Smooth muscle cell (in vitro differentiated cells): ENCODE measurements at regions not wholly inside any gene's neighbourhood (a gene's known extent, or its start where the extent isn't known, plus 50 kb on each side); places are given as distances from the start of the nearest gene placed in this dataset.
"Not testable (repeated sequence)": the region's sequence is repeated elsewhere in the genome, so short reads cannot be mapped to it uniquely, and the experiment has no call there.

Experiments
- DNase-seq: peaks from one replicate; lab custom pipeline; 2025; ENCODE audit not compliant: unreplicated experiment; lab: John Stamatoyannopoulos, UW
- H2AFZ ChIP-seq: fragments of 200-600 bp; sonication (generic); 2 replicates; pipeline ENCODE4 v1.6.0; 2016; ENCODE audit warnings: antibody characterized with exemption, low read depth, mild to moderate bottlenecking
- H3F3A ChIP-seq: fragments of 200-600 bp; sonication (generic); 2 replicates; pipeline ENCODE4 v1.6.0; 2017; ENCODE audit warnings: antibody characterized with exemption, low read depth
- H3K27ac ChIP-seq: fragments of 200-600 bp; sonication (generic); 2 replicates; pipeline ENCODE4 v1.5.1; 2016; ENCODE audit warnings: low read depth, mild to moderate bottlenecking
- H3K27me3 ChIP-seq: fragments of 200-600 bp; sonication (generic); 2 replicates; pipeline ENCODE4 v1.6.1; 2016; ENCODE audit warnings: low read depth, mild to moderate bottlenecking
- H3K36me3 ChIP-seq: fragments of 200-600 bp; sonication (generic); 2 replicates; pipeline ENCODE4 v1.5.1; 2016; ENCODE audit warnings: low read depth
- H3K4me1 ChIP-seq: fragments of 200-600 bp; sonication (generic); 2 replicates; pipeline ENCODE4 v1.5.1; 2016; ENCODE audit warnings: low read depth
- H3K4me2 ChIP-seq: fragments of 200-600 bp; sonication (generic); 2 replicates; pipeline ENCODE4 v1.6.0; 2016; ENCODE audit warnings: mild to moderate bottlenecking
- H3K4me3 ChIP-seq: fragments of 200-600 bp; sonication (generic); 2 replicates; pipeline ENCODE4 v1.5.1; 2016; ENCODE audit warnings: mild to moderate bottlenecking
- H3K79me2 ChIP-seq: fragments of 200-600 bp; sonication (generic); 2 replicates; pipeline ENCODE4 v1.6.0; 2016; ENCODE audit warnings: low read depth, mild to moderate bottlenecking
- H3K9ac ChIP-seq: fragments of 200-600 bp; sonication (generic); 2 replicates; pipeline ENCODE4 v1.6.0; 2016; ENCODE audit warnings: low read depth
- H3K9me3 ChIP-seq: fragments of 200-600 bp; sonication (generic); replicated peaks from 2 replicates; pipeline ENCODE4 v1.5.1; 2016; ENCODE audit warnings: low read depth
- H4K20me1 ChIP-seq: fragments of 200-600 bp; sonication (generic); 2 replicates; pipeline ENCODE4 v1.6.0; 2016; ENCODE audit warnings: low read depth
- CTCF ChIP-seq: fragments of 200-600 bp; sonication (generic); IDR thresholded peaks from 2 replicates; pipeline ENCODE4 v1.5.1; 2017; ENCODE audit warnings: borderline replicate concordance, mild to moderate bottlenecking, antibody characterized with exemption; ENCODE audit not compliant: insufficient read depth, poor library complexity, severe bottlenecking
- WGBS: methylation state at CpG from one replicate; pipeline ENCODE4 v1.1.7; 2016; ENCODE audit warnings: low lambda C conversion rate; 5-methylcytosine and 5-hydroxymethylcytosine counted together

GRCh38 chr5:33129309-33129708 lies 311.5 kb upstream of the TARS1 start:
- no peak for DNase-seq
- Histone ChIP-seq H3K4me3 (no peak overlapping the region), H3F3A (no peaks in the 10 kb centered on the region), H3K9ac (no peak overlapping the region), H3K4me2 (no peak overlapping the region), H2AFZ (no peak overlapping the region), H3K9me3 (peaks cover 7% of the 10 kb centered on the region), H3K27ac (no peak overlapping the region), H3K4me1 (no peaks in the 10 kb centered on the region), H3K79me2 (no peaks in the 10 kb centered on the region), H3K27me3 (no peaks in the 10 kb centered on the region), H3K36me3 (no peaks in the 10 kb centered on the region), H4K20me1 (no peaks in the 10 kb centered on the region)
- TF ChIP-seq CTCF: no peak
- WGBS: 43% methylated on average over 2 of the region's 2 CpGs

- Histone ChIP-seq H3K9me3 (peaks cover 6% of the 10 kb centered on the region), H4K20me1 (no peaks in the 10 kb centered on the region), H3K79me2 (no peaks in the 10 kb centered on the region), H3K4me2 (no peak overlapping the region), H3K27me3 (no peaks in the 10 kb centered on the region), H3K4me3 (no peak overlapping the region), H3K9ac (no peak overlapping the region), H2AFZ (no peak overlapping the region), H3K36me3 (no peaks in the 10 kb centered on the region), H3K27ac (no peak overlapping the region), H3F3A (no peaks in the 10 kb centered on the region), H3K4me1 (no peaks in the 10 kb centered on the region)
- no peak for DNase-seq
- 80% methylated on average over 1 of the region's 1 CpG for WGBS
- no peak for TF ChIP-seq CTCF
These were observed 304.0 kb upstream of the TARS1 start for GRCh38 chr5:33136785-33137184.

- H3K9ac ChIP-seq, H3K4me1 ChIP-seq, H3K27me3 ChIP-seq, H4K20me1 ChIP-seq, H3K36me3 ChIP-seq, H2AFZ ChIP-seq, H3K27ac ChIP-seq, DNase-seq, H3K4me3 ChIP-seq, H3K4me2 ChIP-seq, H3F3A ChIP-seq, H3K9me3 ChIP-seq, H3K79me2 ChIP-seq: not testable (repeated sequence)
- 81% methylated on average over 3 of the region's 4 CpGs for WGBS
These were observed 302.6 kb upstream of the TARS1 start for GRCh38 chr5:33138145-33138544.

- H3K4me2 ChIP-seq: no peak overlapping the region
- TF ChIP-seq CTCF: no peak
- no peaks in the 10 kb centered on the region for H4K20me1 ChIP-seq
- no peak overlapping the region for H3K27ac ChIP-seq
- H3K4me3 ChIP-seq: no peak overlapping the region
- no peaks in the 10 kb centered on the region for H3K27me3 ChIP-seq
- no peaks in the 10 kb centered on the region for H3K36me3 ChIP-seq
- H3K79me2 ChIP-seq: no peaks in the 10 kb centered on the region
- no peaks in the 10 kb centered on the region for H3K4me1 ChIP-seq
- no peak overlapping the region for H2AFZ ChIP-seq
- no peaks in the 10 kb centered on the region for H3K9me3 ChIP-seq
- no peak for DNase-seq
- H3F3A ChIP-seq: no peaks in the 10 kb centered on the region
- H3K9ac ChIP-seq: no peak overlapping the region
- WGBS: 91% methylated on average over 4 of the region's 4 CpGs
These were observed 297.2 kb upstream of the TARS1 start for GRCh38 chr5:33143405-33144123.
